Panc1 (cell line): ENCODE measurements at regions not wholly inside any gene's neighbourhood (a gene's known extent, or its start where the extent isn't known, plus 50 kb on each side); places are given as distances from the start of the nearest gene placed in this dataset.

Experiments used
- ATAC-seq: fragments of 200-7000 bp; cut with Tn5 transposase; 2 replicates; pipeline ENCODE4 v1.9.1; 2020; ENCODE audit warnings: mild to moderate bottlenecking, moderate library complexity
- BruUV-seq: library from RNA; stranded (reverse); fragments of 400-500 nt; replicated peaks from 2 replicates; lab custom pipeline; 2021; lab: Mats Ljungman, UMichigan
- CTCF ChIA-PET: fragments of 300-600 bp; sonication (Branson Sonifier 250); formaldehyde crosslinking; loops from one replicate; lab custom pipeline; 2022; ENCODE audit warnings: antibody characterized with exemption; lab: Charles Lee
- POLR2A ChIA-PET: fragments of 300-600 bp; sonication (Branson Sonifier 250); formaldehyde crosslinking; loops from one replicate; lab custom pipeline; 2022; ENCODE audit warnings: antibody characterized with exemption; lab: Charles Lee
- DNase-seq: peaks from one replicate; pipeline ENCODE4 v3.0.0-alpha.2; 2010; ENCODE audit warnings: low read depth, low spot score
- H3K27ac ChIP-seq: 2 replicates; pipeline ENCODE4 v1.5.1; 2011; ENCODE audit warnings: mild to moderate bottlenecking, low read length, inconsistent platforms
- H3K27me3 ChIP-seq: fragments of 200-500 bp; sonication (Bioruptor generic); 2 replicates; pipeline ENCODE4 v1.6.0; 2014; ENCODE audit warnings: low read length, inconsistent platforms; ENCODE audit not compliant: control insufficient read depth, insufficient read depth
- H3K36me3 ChIP-seq: fragments of 200-500 bp; sonication (Bioruptor generic); 2 replicates; pipeline ENCODE4 v1.5.1; 2014; ENCODE audit warnings: inconsistent platforms, mild to moderate bottlenecking, low read length, moderate library complexity; ENCODE audit not compliant: control insufficient read depth, insufficient read depth
- H3K4me1 ChIP-seq: 2 replicates; pipeline ENCODE4 v1.5.1; 2011; ENCODE audit warnings: inconsistent platforms, mild to moderate bottlenecking, low read length, moderate library complexity; ENCODE audit not compliant: control insufficient read depth, insufficient read depth
- H3K4me3 ChIP-seq, 2 experiments: 2 replicates each; pipeline ENCODE4 v1.5.1; 2011 to 2012; ENCODE audit warnings: low read depth in 2 of 2, low read length in 2 of 2, mild to moderate bottlenecking in 2 of 2, inconsistent platforms in 1 of 2, moderate library complexity in 1 of 2
- H3K9me3 ChIP-seq: fragments of 200-500 bp; sonication (Bioruptor generic); 2 replicates; pipeline ENCODE4 v1.5.1; 2014; ENCODE audit warnings: low read depth, mild to moderate bottlenecking, inconsistent platforms, low read length, moderate library complexity; ENCODE audit not compliant: control insufficient read depth, insufficient read depth
- POLR2AphosphoS5 ChIP-seq: IDR thresholded peaks from 2 replicates; pipeline ENCODE4 v1.6.1; 2012; ENCODE audit warnings: mild to moderate bottlenecking, low read depth, low read length, moderate library complexity
- SIN3A ChIP-seq: IDR thresholded peaks from 2 replicates; pipeline ENCODE4 v1.6.1; 2012; ENCODE audit warnings: low read depth, mild to moderate bottlenecking, low read length, moderate library complexity, borderline replicate concordance; ENCODE audit not compliant: insufficient read depth
- TCF7L2 ChIP-seq: IDR thresholded peaks from 2 replicates; pipeline ENCODE4 v1.6.1; 2011; ENCODE audit warnings: mild to moderate bottlenecking, low read depth, low read length, inconsistent platforms
- in situ Hi-C: cut with HindIII; loops from 2 replicates; pipeline ENCODE4 v1.10.0; 2016; ENCODE audit warnings: low sequenced_read_pairs, low pct_unique_long_range_greater_than_20kb
- intact Hi-C: fragments of 100-400 bp; cut with micrococcal nuclease; formaldehyde crosslinking; loops from one replicate; pipeline ENCODE4 v1.10.0; 2022; ENCODE audit not compliant: unreplicated experiment
- TF ChIP-seq, protein P1 (sequence below), 2 experiments: IDR thresholded peaks; 2 replicates each; pipeline ENCODE4 v1.6.1; 2011 to 2012; ENCODE audit warnings: low read depth in 2 of 2, control low read depth in 1 of 2, low read length in 1 of 2, mild to moderate bottlenecking in 1 of 2, moderate library complexity in 1 of 2; ENCODE audit not compliant: insufficient read depth in 1 of 2
- TF ChIP-seq, protein P2 (sequence below): fragments of 450-650 bp; IDR thresholded peaks from 2 replicates; pipeline ENCODE4 v1.5.1; 2017; ENCODE audit warnings: mild to moderate bottlenecking

DNA sequence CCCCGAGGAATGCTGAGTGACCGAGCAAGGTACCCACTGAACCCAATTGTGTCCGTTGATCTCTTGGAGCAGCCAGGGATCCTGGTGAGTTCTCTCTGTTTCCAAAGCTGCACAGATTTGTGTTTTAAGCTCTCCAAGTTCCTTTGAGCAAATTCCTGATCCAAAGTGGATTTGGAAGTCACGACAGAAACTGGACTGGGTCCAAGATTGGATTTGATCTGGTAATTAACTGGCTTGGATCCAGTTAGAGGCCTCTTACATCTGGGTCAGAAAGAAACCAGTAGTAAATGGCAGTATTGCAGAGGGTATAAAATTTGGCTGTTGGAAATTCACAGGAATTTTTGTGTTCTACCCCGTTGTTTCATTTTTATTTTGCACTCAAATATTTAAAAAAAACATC lies 119.5 kb downstream of the PMP22 start:
- DNase-seq (no peak), ATAC-seq (no peak)
- no peak for TF ChIP-seq TCF7L2
- TF ChIP-seq, protein P1, sequence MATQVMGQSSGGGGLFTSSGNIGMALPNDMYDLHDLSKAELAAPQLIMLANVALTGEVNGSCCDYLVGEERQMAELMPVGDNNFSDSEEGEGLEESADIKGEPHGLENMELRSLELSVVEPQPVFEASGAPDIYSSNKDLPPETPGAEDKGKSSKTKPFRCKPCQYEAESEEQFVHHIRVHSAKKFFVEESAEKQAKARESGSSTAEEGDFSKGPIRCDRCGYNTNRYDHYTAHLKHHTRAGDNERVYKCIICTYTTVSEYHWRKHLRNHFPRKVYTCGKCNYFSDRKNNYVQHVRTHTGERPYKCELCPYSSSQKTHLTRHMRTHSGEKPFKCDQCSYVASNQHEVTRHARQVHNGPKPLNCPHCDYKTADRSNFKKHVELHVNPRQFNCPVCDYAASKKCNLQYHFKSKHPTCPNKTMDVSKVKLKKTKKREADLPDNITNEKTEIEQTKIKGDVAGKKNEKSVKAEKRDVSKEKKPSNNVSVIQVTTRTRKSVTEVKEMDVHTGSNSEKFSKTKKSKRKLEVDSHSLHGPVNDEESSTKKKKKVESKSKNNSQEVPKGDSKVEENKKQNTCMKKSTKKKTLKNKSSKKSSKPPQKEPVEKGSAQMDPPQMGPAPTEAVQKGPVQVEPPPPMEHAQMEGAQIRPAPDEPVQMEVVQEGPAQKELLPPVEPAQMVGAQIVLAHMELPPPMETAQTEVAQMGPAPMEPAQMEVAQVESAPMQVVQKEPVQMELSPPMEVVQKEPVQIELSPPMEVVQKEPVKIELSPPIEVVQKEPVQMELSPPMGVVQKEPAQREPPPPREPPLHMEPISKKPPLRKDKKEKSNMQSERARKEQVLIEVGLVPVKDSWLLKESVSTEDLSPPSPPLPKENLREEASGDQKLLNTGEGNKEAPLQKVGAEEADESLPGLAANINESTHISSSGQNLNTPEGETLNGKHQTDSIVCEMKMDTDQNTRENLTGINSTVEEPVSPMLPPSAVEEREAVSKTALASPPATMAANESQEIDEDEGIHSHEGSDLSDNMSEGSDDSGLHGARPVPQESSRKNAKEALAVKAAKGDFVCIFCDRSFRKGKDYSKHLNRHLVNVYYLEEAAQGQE (IDR thresholded peaks at IDR 0.05; ENCODE audit: insufficient read depth in 1 of 2, low read depth in 2 of 2, low read length in 1 of 2): no peak
- TF ChIP-seq POLR2AphosphoS5: no peak
- no peak for TF ChIP-seq SIN3A
- TF ChIP-seq, protein P2, sequence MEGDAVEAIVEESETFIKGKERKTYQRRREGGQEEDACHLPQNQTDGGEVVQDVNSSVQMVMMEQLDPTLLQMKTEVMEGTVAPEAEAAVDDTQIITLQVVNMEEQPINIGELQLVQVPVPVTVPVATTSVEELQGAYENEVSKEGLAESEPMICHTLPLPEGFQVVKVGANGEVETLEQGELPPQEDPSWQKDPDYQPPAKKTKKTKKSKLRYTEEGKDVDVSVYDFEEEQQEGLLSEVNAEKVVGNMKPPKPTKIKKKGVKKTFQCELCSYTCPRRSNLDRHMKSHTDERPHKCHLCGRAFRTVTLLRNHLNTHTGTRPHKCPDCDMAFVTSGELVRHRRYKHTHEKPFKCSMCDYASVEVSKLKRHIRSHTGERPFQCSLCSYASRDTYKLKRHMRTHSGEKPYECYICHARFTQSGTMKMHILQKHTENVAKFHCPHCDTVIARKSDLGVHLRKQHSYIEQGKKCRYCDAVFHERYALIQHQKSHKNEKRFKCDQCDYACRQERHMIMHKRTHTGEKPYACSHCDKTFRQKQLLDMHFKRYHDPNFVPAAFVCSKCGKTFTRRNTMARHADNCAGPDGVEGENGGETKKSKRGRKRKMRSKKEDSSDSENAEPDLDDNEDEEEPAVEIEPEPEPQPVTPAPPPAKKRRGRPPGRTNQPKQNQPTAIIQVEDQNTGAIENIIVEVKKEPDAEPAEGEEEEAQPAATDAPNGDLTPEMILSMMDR: no peak
- no TSS peak for BruUV-seq
- H3K9me3 ChIP-seq: no peaks in the 10 kb centered on the region
- H3K36me3 ChIP-seq: no peaks in the 10 kb centered on the region
- no peaks in the 10 kb centered on the region for H3K4me1 ChIP-seq
- H3K27ac ChIP-seq: no peak overlapping the region
- CTCF ChIA-PET: no interaction called here
- no peak overlapping the region for H3K4me3 ChIP-seq
- POLR2A ChIA-PET: no interaction called here
- intact Hi-C loops (no loop called here), in situ Hi-C loops (no loop called here)
- no peaks in the 10 kb centered on the region for H3K27me3 ChIP-seq

DNA sequence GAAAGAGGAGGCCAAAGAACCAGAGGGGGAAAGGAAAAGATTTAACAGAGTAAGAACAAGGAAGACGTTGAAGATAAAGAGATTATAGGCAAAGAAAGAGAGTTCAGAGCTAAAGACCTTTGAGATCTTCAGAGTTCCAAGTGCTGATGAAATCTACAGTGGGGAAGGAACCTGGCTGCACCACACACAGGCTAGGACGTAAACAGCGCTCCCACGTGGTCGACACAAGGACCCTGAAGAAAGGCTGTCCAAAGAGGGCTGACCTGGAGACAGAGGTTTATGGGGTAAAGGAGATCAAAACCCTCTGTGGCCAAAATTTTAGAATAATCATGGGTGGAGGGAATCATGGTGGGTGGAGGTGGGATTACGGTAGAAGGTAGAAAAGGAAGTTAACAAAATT lies 121.6 kb downstream of the PMP22 start:
- no peak overlapping the region for H3K4me3 ChIP-seq
- in situ Hi-C loops: no loop called here
- no peak overlapping the region for H3K27ac ChIP-seq
- H3K27me3 ChIP-seq: no peaks in the 10 kb centered on the region
- ChIA-PET POLR2A (no interaction called here), CTCF (no interaction called here)
- H3K36me3 ChIP-seq: no peaks in the 10 kb centered on the region
- H3K4me1 ChIP-seq: no peaks in the 10 kb centered on the region
- ATAC-seq (no peak), DNase-seq (no peak)
- intact Hi-C loops: no loop called here
- no peak for TF ChIP-seq POLR2AphosphoS5
- TF ChIP-seq, protein P1 (IDR thresholded peaks at IDR 0.05; ENCODE audit: insufficient read depth in 1 of 2, low read depth in 2 of 2, low read length in 1 of 2): no peak
- no peak for TF ChIP-seq SIN3A
- TF ChIP-seq TCF7L2: no peak
- TF ChIP-seq, protein P2: no peak
- no peaks in the 10 kb centered on the region for H3K9me3 ChIP-seq
- no TSS peak for BruUV-seq
